Activated B cell treated with CpG ODN at 0.5 μM for 24 hours (primary cell): ENCODE measurements at regions not wholly inside any gene's neighbourhood (a gene's known extent, or its start where the extent isn't known, plus 50 kb on each side); places are given as distances from the start of the nearest gene placed in this dataset.
"Not testable (repeated sequence)": the region's sequence is repeated elsewhere in the genome, so short reads cannot be mapped to it uniquely, and the experiment has no call there.

Source experiments
- ATAC-seq: fragments of 200-7000 bp; cut with Tn5 transposase; one replicate; pipeline ENCODE4 v1.10.0; 2021; ENCODE audit warnings: low read depth, mild to moderate bottlenecking, moderate library complexity
- CTCF ChIA-PET: fragments of 350-600 bp; sonication (Branson Sonifier 250); formaldehyde crosslinking; loops from one replicate; lab custom pipeline; 2021; ENCODE audit warnings: antibody characterized with exemption; lab: Charles Lee
- POLR2A ChIA-PET: fragments of 350-600 bp; sonication (Branson Sonifier 250); formaldehyde crosslinking; loops from one replicate; lab custom pipeline; 2021; ENCODE audit warnings: antibody characterized with exemption; lab: Charles Lee
- DNase-seq: peaks from one replicate; pipeline ENCODE4 v3.0.0; 2022
- H3K27ac Mint-ChIP-seq: one replicate; pipeline ENCODE4 v1.8.0; 2020; ENCODE audit warnings: mixed read lengths
- H3K27me3 Mint-ChIP-seq: one replicate; pipeline ENCODE4 v1.8.0; 2021; ENCODE audit warnings: mixed read lengths
- H3K36me3 Mint-ChIP-seq: one replicate; pipeline ENCODE4 v1.8.0; 2021; ENCODE audit warnings: low read depth, mixed read lengths
- H3K4me1 Mint-ChIP-seq: one replicate; pipeline ENCODE4 v1.8.0; 2021; ENCODE audit warnings: mixed read lengths
- H3K4me3 Mint-ChIP-seq: one replicate; pipeline ENCODE4 v1.8.0; 2020; ENCODE audit warnings: mild to moderate bottlenecking, mixed read lengths
- H3K9me3 Mint-ChIP-seq: one replicate; pipeline ENCODE4 v1.8.0; 2020; ENCODE audit warnings: mixed read lengths
- intact Hi-C: fragments of 100-400 bp; cut with micrococcal nuclease; formaldehyde crosslinking; loops from one replicate; pipeline ENCODE4 v1.15.1; 2024
- TF ChIP-seq, protein P1 (sequence below): fragments of 200-600 bp; IDR thresholded peaks from one replicate; pipeline ENCODE4 v1.8.0; 2022; ENCODE audit warnings: antibody characterized with exemption, mild to moderate bottlenecking

DNA sequence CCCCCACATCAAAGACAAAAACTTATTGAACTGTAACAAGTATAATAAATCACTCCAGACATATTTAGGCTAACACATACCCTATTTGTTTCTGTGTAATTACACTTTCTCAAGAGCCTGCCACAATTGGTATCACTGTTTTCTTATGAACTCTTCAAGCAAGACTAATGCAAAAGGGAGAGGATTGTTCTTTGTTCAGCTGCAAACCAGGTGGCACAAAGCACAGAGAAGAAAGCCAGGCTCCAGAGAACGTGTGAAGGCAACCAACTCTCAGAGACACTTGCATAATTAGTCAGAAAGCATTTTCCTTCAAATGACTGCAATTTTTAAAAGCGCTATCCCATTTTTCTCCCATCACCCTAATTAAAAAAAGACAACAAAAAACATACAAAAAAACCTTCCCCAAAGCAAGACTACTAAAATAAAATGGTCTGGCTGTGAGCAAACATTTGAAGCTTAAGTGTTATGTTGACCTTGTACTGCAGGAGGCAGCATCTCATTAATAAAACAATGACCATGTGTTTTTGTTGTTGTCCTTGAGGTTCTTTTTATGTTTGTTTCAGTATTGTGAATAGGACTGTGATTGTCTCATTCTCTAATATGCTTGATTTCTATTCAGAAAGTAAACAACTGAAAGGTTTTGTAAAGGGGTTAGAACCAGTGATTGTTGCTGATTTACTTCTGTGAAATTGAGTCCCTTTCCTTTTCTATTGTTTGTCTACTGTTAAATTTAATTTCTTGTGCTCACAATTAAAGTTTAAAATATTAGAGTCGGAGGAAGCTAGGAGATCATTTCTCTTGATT is 452.7 kb upstream of the PDE3A start:
- H3K4me1 Mint-ChIP-seq, result no peaks in the 10 kb centered on the region
- no peak overlapping the region for H3K27ac Mint-ChIP-seq
- H3K27me3 Mint-ChIP-seq, result no peaks in the 10 kb centered on the region
- no peak overlapping the region for H3K4me3 Mint-ChIP-seq
- peaks cover 5% of the 10 kb centered on the region for H3K9me3 Mint-ChIP-seq
- H3K36me3 Mint-ChIP-seq, result no peaks in the 10 kb centered on the region
- ChIA-PET CTCF (no interaction called here), POLR2A (no interaction called here)
- TF ChIP-seq, protein P1, sequence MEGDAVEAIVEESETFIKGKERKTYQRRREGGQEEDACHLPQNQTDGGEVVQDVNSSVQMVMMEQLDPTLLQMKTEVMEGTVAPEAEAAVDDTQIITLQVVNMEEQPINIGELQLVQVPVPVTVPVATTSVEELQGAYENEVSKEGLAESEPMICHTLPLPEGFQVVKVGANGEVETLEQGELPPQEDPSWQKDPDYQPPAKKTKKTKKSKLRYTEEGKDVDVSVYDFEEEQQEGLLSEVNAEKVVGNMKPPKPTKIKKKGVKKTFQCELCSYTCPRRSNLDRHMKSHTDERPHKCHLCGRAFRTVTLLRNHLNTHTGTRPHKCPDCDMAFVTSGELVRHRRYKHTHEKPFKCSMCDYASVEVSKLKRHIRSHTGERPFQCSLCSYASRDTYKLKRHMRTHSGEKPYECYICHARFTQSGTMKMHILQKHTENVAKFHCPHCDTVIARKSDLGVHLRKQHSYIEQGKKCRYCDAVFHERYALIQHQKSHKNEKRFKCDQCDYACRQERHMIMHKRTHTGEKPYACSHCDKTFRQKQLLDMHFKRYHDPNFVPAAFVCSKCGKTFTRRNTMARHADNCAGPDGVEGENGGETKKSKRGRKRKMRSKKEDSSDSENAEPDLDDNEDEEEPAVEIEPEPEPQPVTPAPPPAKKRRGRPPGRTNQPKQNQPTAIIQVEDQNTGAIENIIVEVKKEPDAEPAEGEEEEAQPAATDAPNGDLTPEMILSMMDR, result no peak
- intact Hi-C loops, result no loop called here
- no peak for DNase-seq
- ATAC-seq, result no peak

DNA sequence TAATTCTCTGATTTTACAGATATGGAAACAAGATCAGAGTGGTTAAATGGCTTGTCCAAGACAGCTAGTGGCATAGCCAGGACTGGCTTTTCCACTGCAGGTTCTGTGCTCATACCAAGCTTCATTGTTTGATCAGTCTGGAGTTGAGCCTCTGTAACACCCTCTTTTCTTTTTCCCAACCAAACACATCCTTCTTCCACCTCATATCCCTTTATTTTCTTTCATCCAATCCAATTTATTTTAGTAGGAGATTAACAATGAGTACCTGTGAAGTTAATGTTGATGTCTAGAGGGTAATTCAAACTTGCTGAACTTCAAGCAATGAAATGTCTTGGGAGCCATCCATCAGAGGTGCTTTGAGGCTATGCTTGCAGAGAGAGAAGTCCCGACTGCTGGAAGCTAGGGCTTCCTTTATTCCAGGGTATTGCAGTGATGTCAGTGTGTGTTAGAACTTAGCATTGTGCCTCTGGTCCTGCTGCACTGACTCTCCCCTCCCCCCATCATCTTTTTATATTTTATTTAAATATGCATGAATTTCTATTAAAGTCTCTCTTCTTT is 452.1 kb upstream of the PDE3A start:
- Mint-ChIP-seq H3K4me1 (no peaks in the 10 kb centered on the region), H3K27me3 (no peaks in the 10 kb centered on the region), H3K9me3 (peaks cover 5% of the 10 kb centered on the region), H3K36me3 (no peaks in the 10 kb centered on the region), H3K27ac (no peak overlapping the region), H3K4me3 (no peak overlapping the region)
- POLR2A ChIA-PET, result no interaction called here
- intact Hi-C loops, result no loop called here
- no peak for DNase-seq
- no peak for ATAC-seq
- CTCF ChIA-PET, result no interaction called here
- TF ChIP-seq, protein P1, result no peak

DNA sequence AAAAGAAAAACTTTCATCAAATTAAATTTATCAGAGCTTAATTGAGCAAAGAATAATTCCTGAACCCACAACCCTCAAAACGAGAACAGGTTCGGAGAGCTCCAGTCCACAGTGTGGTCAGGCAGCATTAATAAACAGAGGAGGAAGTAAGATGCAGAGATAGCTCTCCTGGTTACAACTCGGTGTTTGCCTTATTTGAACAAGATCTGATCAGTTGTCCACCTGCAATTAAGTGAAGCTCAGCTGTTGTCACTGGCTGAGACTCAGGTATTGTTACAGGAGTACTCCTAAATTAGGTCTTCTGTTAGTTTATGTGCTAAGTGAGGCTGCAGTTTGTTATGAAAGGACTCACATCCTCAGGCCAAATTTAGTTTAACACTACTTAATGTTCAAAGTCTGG is 451.4 kb upstream of the PDE3A start:
- intact Hi-C loops, result no loop called here
- no peak for ATAC-seq
- POLR2A ChIA-PET, result no interaction called here

DNA sequence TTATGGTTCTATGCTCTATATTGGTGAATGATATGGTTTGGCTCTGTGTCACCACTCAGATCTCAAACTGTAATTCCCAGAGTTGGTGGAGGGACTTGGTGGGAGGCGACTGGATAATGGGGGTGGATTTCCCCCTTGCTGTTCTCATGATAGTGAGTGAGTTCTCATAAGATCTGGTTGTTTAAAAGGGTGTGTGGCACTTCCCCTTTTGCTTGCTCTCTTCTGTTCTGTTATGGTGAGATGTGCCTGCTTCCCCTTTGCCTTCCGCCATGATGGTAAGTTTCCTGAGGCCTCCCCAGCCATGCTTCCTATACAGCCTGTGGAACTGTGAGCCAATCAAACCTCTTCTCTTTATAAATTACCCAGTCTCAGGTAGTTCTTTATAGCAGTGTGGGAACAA is 446.6 kb upstream of the PDE3A start:
- intact Hi-C loops, H3K27me3 Mint-ChIP-seq, H3K4me1 Mint-ChIP-seq, CTCF ChIA-PET, ATAC-seq, DNase-seq, H3K4me3 Mint-ChIP-seq, H3K9me3 Mint-ChIP-seq, H3K27ac Mint-ChIP-seq, H3K36me3 Mint-ChIP-seq, POLR2A ChIA-PET: not testable (repeated sequence)

More for the DNA sequence above, 451.4 kb upstream of the PDE3A start:
- no peak for DNase-seq
- H3K4me3 Mint-ChIP-seq, result no peak overlapping the region
- H3K36me3 Mint-ChIP-seq, result no peaks in the 10 kb centered on the region
- no peak overlapping the region for H3K27ac Mint-ChIP-seq
- CTCF ChIA-PET, result no interaction called here
- TF ChIP-seq, protein P1, result no peak
- H3K9me3 Mint-ChIP-seq, result peaks cover 5% of the 10 kb centered on the region
- no peaks in the 10 kb centered on the region for H3K27me3 Mint-ChIP-seq
- no peaks in the 10 kb centered on the region for H3K4me1 Mint-ChIP-seq

DNA sequence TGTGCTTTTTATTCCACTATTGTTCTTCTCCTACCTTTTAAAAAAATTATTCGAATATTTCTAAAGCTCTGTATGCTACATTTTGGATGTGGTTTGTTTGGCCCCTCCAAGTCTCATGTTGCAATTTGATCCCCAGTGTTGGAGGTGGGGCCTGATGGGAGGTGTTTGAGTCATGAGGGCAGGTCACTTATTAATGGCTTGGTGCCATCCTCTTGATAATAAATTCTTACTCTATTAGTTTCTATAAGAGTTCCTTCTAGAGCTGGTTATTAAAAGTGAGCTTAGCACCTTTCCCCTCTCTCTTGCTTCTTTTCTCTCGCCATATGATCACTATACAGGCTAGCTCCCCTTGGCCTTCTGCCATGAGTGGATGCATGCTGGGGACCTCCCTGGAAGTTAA is 445.6 kb upstream of the PDE3A start:
- ChIA-PET CTCF (no interaction called here), POLR2A (no interaction called here)
- Mint-ChIP-seq H3K9me3 (peaks cover 4% of the 10 kb centered on the region), H3K36me3 (no peaks in the 10 kb centered on the region), H3K4me1 (no peaks in the 10 kb centered on the region), H3K4me3 (no peak overlapping the region), H3K27me3 (no peaks in the 10 kb centered on the region), H3K27ac (no peak overlapping the region)
- intact Hi-C loops, result no loop called here
- TF ChIP-seq, protein P1, result no peak
- no peak for DNase-seq
- no peak for ATAC-seq
